HFF-Myc (cell line): ENCODE measurements at regions not wholly inside any gene's neighbourhood (a gene's known extent, or its start where the extent isn't known, plus 50 kb on each side); places are given as distances from the start of the nearest gene placed in this dataset.

Experiments
- DNase-seq: peaks from one replicate; pipeline ENCODE4 v3.0.0-alpha.2; 2011; ENCODE audit warnings: low read depth; ENCODE audit errors: extremely low read depth
- H3K4me3 ChIP-seq: replicated peaks from 2 replicates; pipeline ENCODE4 v1.5.1; 2011; ENCODE audit warnings: low read depth, mild to moderate bottlenecking, control low read depth, low read length
- TF ChIP-seq, protein P1 (sequence below): IDR thresholded peaks from 2 replicates; pipeline ENCODE4 v1.5.1; 2012; ENCODE audit warnings: mild to moderate bottlenecking, low read depth, low read length, control low read depth; ENCODE audit errors: missing control alignments

GRCh38 chr14:62133776-62134550, 371.7 kb downstream of the SNAPC1 start:
- TF ChIP-seq, protein P1, sequence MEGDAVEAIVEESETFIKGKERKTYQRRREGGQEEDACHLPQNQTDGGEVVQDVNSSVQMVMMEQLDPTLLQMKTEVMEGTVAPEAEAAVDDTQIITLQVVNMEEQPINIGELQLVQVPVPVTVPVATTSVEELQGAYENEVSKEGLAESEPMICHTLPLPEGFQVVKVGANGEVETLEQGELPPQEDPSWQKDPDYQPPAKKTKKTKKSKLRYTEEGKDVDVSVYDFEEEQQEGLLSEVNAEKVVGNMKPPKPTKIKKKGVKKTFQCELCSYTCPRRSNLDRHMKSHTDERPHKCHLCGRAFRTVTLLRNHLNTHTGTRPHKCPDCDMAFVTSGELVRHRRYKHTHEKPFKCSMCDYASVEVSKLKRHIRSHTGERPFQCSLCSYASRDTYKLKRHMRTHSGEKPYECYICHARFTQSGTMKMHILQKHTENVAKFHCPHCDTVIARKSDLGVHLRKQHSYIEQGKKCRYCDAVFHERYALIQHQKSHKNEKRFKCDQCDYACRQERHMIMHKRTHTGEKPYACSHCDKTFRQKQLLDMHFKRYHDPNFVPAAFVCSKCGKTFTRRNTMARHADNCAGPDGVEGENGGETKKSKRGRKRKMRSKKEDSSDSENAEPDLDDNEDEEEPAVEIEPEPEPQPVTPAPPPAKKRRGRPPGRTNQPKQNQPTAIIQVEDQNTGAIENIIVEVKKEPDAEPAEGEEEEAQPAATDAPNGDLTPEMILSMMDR, result no peak
- H3K4me3 ChIP-seq, result no peak overlapping the region
- DNase-seq, result no peak

- DNase-seq, result no peak
- TF ChIP-seq, protein P1, result no peak
- H3K4me3 ChIP-seq, result no peak overlapping the region
These were observed 376.4 kb downstream of the SNAPC1 start for GRCh38 chr14:62138593-62138992.

GRCh38 chr14:62141139-62141538, 378.9 kb downstream of the SNAPC1 start:
- no peak overlapping the region for H3K4me3 ChIP-seq
- TF ChIP-seq, protein P1, result no peak
- DNase-seq, result no peak

DNA sequence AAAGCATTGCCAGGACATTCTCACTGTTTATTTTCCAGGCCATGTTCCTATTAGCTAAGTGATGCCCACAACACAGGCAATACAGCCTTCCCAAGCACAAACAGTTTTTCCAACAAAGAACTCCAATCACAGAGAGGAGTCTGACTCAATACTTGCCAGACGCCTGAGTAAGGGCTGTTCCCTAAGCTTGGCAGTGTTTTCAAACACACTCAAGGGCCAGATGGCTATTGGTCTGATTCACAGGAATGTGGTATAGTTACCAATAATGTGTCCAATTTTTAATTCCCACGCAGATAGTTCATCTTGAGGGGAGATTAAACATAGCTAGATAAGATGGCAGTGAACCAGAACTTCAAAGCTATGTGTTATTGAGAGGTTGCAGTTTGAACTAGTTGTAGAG, 381.0 kb downstream of the SNAPC1 start:
- no peak for DNase-seq
- no peak overlapping the region for H3K4me3 ChIP-seq
- TF ChIP-seq, protein P1, result no peak

- no peak overlapping the region for H3K4me3 ChIP-seq
- TF ChIP-seq, protein P1, result no peak
These were observed 382.6 kb downstream of the SNAPC1 start for GRCh38 chr14:62144863-62145262.

GRCh38 chr14:62146030-62146429, 383.8 kb downstream of the SNAPC1 start:
- no peak for DNase-seq
- TF ChIP-seq, protein P1, result no peak
- no peak overlapping the region for H3K4me3 ChIP-seq

More at GRCh38 chr14:62144863-62145262, 382.6 kb downstream of the SNAPC1 start:
- DNase-seq, result no peak
